RWPE2 (cell line): ENCODE measurements at regions not wholly inside any gene's neighbourhood (a gene's known extent, or its start where the extent isn't known, plus 50 kb on each side); places are given as distances from the start of the nearest gene placed in this dataset.

Source experiments
- ATAC-seq: fragments of 200-7000 bp; cut with Tn5 transposase; 3 replicates; pipeline ENCODE4 v1.9.1; 2021; ENCODE audit warnings: low read depth
- DNase-seq: peaks from one replicate; pipeline ENCODE4 v3.0.0-alpha.2; 2020; ENCODE audit warnings: low spot score
- H3K27ac ChIP-seq: fragments of 450-650 bp; 2 replicates; pipeline ENCODE4 v1.5.1; 2017; ENCODE audit warnings: mild to moderate bottlenecking; ENCODE audit not compliant: poor library complexity, severe bottlenecking
- H3K27me3 ChIP-seq: fragments of 250-450 bp; sonication (Bioruptor Pico); 2 replicates; pipeline ENCODE4 v1.5.1; 2021; ENCODE audit warnings: mild to moderate bottlenecking, moderate library complexity; ENCODE audit not compliant: insufficient read depth, poor library complexity, severe bottlenecking
- H3K36me3 ChIP-seq: fragments of 250-450 bp; sonication (Bioruptor Pico); 2 replicates; pipeline ENCODE4 v1.5.1; 2020; ENCODE audit warnings: low read depth, mild to moderate bottlenecking, moderate library complexity
- H3K4me1 ChIP-seq: fragments of 250-450 bp; sonication (Bioruptor Pico); 2 replicates; pipeline ENCODE4 v1.5.1; 2021; ENCODE audit warnings: mild to moderate bottlenecking, moderate library complexity; ENCODE audit not compliant: insufficient read depth, poor library complexity, severe bottlenecking
- H3K4me3 ChIP-seq: fragments of 250-450 bp; sonication (Bioruptor Pico); 2 replicates; pipeline ENCODE4 v1.5.1; 2021; ENCODE audit warnings: mild to moderate bottlenecking, moderate library complexity; ENCODE audit not compliant: severe bottlenecking
- H3K9me3 ChIP-seq: fragments of 250-450 bp; sonication (Bioruptor Pico); 2 replicates; pipeline ENCODE4 v1.5.1; 2021; ENCODE audit warnings: mild to moderate bottlenecking, moderate library complexity; ENCODE audit not compliant: severe bottlenecking
- CTCF ChIP-seq: fragments of 450-650 bp; IDR thresholded peaks from one replicate; pipeline ENCODE4 v1.5.1; 2017; ENCODE audit warnings: mild to moderate bottlenecking, moderate library complexity; ENCODE audit not compliant: poor library complexity, severe bottlenecking

GRCh38 chr10:28220811-28221210 is 82.1 kb downstream of the MPP7 start:
- no peak overlapping the region for H3K27ac ChIP-seq
- H3K4me1 ChIP-seq = peaks cover 5% of the 10 kb centered on the region
- H3K4me3 ChIP-seq = no peak overlapping the region
- TF ChIP-seq CTCF = no peak
- ATAC-seq (no peak), DNase-seq (no peak)
- H3K9me3 ChIP-seq = no peaks in the 10 kb centered on the region
- peaks cover 2% of the 10 kb centered on the region for H3K27me3 ChIP-seq
- no peaks in the 10 kb centered on the region for H3K36me3 ChIP-seq

GRCh38 chr10:28219251-28219650 is 83.6 kb downstream of the MPP7 start:
- H3K27ac ChIP-seq = no peak overlapping the region
- H3K27me3 ChIP-seq = no peaks in the 10 kb centered on the region
- H3K9me3 ChIP-seq = no peaks in the 10 kb centered on the region
- TF ChIP-seq CTCF = no peak
- DNase-seq = no peak
- peaks cover 5% of the 10 kb centered on the region for H3K4me1 ChIP-seq
- H3K4me3 ChIP-seq = no peak overlapping the region
- no peak for ATAC-seq
- no peaks in the 10 kb centered on the region for H3K36me3 ChIP-seq

GRCh38 chr10:28217848-28218247 is 85.0 kb downstream of the MPP7 start:
- no peak for DNase-seq
- Histone ChIP-seq H3K4me3 (no peak overlapping the region), H3K9me3 (no peaks in the 10 kb centered on the region), H3K27ac (no peak overlapping the region), H3K27me3 (no peaks in the 10 kb centered on the region), H3K36me3 (no peaks in the 10 kb centered on the region), H3K4me1 (peaks cover 5% of the 10 kb centered on the region)
- peak; percentile 89 for ATAC-seq
- no peak for TF ChIP-seq CTCF

- DNase-seq (no peak), ATAC-seq (no peak)
- H3K27ac ChIP-seq = no peak overlapping the region
- no peaks in the 10 kb centered on the region for H3K9me3 ChIP-seq
- no peaks in the 10 kb centered on the region for H3K27me3 ChIP-seq
- TF ChIP-seq CTCF = no peak
- H3K4me1 ChIP-seq = peaks cover 5% of the 10 kb centered on the region
- no peaks in the 10 kb centered on the region for H3K36me3 ChIP-seq
- no peak overlapping the region for H3K4me3 ChIP-seq
Measured at GRCh38 chr10:28215930-28216329, 86.9 kb downstream of the MPP7 start.

GRCh38 chr10:28214219-28214618 is 88.6 kb downstream of the MPP7 start:
- TF ChIP-seq CTCF = no peak
- Histone ChIP-seq H3K36me3 (no peaks in the 10 kb centered on the region), H3K4me1 (peaks cover 5% of the 10 kb centered on the region), H3K9me3 (no peaks in the 10 kb centered on the region), H3K4me3 (no peak overlapping the region), H3K27me3 (no peaks in the 10 kb centered on the region), H3K27ac (no peak overlapping the region)
- no peak for DNase-seq
- no peak for ATAC-seq
